ENCODE measurements at regions not wholly inside any gene's neighbourhood (a gene's known extent, or its start where the extent isn't known, plus 50 kb on each side); places are given as distances from the start of the nearest gene placed in this dataset.

DNA sequence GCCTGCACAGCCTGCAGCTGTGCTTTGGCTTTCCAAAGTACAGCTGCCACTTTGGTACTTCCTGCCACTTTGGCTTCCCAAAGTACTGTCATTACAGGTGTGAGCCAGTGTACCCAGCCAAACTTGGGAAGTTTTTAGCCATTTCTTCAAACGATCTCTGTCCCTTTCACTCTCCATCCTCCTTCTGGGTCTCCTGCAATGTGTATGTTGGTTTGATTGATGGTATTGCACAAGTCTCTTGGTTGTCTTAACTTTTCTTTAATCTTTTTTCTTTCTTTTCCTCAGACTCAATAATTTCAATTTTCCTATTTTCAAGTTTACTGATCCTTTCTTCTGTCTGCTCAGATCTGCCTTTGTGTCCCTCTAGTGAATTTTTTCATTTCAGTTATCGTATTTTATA, 99.3 kb upstream of the CFAP20DC start:
- TF ChIP-seq POLR2A (IDR thresholded peaks at IDR 0.05; ENCODE audit: low read depth, low read length) = no peak
- TF ChIP-seq TAF1 (IDR thresholded peaks at IDR 0.05; ENCODE audit: borderline replicate concordance, low read depth, low read length) = no peak

Measured in GM12892 (cell line).